22Rv1 (cell line): ENCODE measurements at regions not wholly inside any gene's neighbourhood (a gene's known extent, or its start where the extent isn't known, plus 50 kb on each side); places are given as distances from the start of the nearest gene placed in this dataset.

Source experiments
- CTCF ChIP-seq: fragments of 450-650 bp; IDR thresholded peaks from 2 replicates; pipeline ENCODE4 v1.5.1; 2017; ENCODE audit warnings: mild to moderate bottlenecking
- ZFX ChIP-seq: fragments of 450-650 bp; IDR thresholded peaks from 2 replicates; pipeline ENCODE4 v1.6.1; 2017; ENCODE audit warnings: antibody characterized with exemption, borderline replicate concordance

- TF ChIP-seq CTCF = no peak
- TF ChIP-seq ZFX = no peak
Measured at GRCh38 chr11:128196235-128196634, 391.1 kb downstream of the ETS1 start.
